Omental fat pad (tissue), 3 donors: ENCODE measurements at regions not wholly inside any gene's neighbourhood (a gene's known extent, or its start where the extent isn't known, plus 50 kb on each side); places are given as distances from the start of the nearest gene placed in this dataset.

Source experiments
- ATAC-seq: fragments of 150-250 bp; one replicate; pipeline ENCODE4 v1.9.1; 2016; ENCODE audit warnings: mild to moderate bottlenecking, moderate library complexity; ENCODE audit not compliant: low FRiP score
- DNase-seq: peaks from one replicate; pipeline ENCODE4 v3.0.0-alpha.2; 2019; ENCODE audit warnings: low spot score
- TF ChIP-seq, protein P1 (sequence below), 3 donors: fragments of 450-650 bp; IDR thresholded peaks; one replicate each; pipeline ENCODE4 v1.5.1; 2016 to 2017; ENCODE audit warnings: antibody characterized with exemption in 3 of 3, mild to moderate bottlenecking in 3 of 3, moderate library complexity in 2 of 3

DNA sequence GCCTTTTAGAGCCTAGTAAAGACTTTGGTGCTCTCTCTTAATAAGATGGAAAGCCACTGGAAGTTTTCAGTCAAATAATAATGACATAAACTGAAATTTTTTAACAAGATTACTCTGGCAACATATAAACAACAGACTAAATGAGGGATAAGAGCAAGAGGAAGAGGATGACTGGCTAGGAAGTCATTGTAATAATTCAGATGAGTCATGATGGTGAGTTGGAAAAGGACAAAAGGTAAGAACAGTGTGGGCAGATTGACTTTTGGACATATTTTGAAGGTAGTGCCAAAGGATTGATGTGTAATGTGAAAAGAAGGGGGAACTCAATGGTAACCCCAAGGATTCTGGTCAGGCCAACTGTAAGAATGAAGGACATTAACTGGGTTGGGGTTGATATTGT lies 310.3 kb downstream of the NOL4 start:
- TF ChIP-seq, protein P1, sequence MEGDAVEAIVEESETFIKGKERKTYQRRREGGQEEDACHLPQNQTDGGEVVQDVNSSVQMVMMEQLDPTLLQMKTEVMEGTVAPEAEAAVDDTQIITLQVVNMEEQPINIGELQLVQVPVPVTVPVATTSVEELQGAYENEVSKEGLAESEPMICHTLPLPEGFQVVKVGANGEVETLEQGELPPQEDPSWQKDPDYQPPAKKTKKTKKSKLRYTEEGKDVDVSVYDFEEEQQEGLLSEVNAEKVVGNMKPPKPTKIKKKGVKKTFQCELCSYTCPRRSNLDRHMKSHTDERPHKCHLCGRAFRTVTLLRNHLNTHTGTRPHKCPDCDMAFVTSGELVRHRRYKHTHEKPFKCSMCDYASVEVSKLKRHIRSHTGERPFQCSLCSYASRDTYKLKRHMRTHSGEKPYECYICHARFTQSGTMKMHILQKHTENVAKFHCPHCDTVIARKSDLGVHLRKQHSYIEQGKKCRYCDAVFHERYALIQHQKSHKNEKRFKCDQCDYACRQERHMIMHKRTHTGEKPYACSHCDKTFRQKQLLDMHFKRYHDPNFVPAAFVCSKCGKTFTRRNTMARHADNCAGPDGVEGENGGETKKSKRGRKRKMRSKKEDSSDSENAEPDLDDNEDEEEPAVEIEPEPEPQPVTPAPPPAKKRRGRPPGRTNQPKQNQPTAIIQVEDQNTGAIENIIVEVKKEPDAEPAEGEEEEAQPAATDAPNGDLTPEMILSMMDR (IDR thresholded peaks at IDR 0.05), result no peak
- ATAC-seq (no peak), DNase-seq (no peak)

DNA sequence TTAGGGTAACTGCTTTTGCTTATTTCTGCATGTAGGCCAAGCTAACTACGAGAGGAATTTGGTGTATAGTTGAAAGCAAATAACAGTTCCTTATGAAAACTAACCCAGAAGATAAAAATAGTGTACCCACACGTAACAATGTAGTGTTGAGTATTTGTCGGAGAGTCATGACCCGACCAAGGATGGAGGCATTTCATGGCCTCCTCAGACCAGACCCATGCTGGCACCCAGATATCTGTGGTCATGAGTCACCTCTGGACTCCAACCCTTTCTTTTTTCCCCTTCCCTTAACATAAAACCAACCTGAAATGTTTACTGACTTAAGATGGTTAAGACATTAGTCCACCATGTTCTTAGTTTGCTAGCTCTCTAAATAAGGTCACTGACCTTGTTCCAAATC lies 318.7 kb downstream of the NOL4 start:
- TF ChIP-seq, protein P1 (IDR thresholded peaks at IDR 0.05), result no peak
- DNase-seq, result no peak
- ATAC-seq, result no peak

DNA sequence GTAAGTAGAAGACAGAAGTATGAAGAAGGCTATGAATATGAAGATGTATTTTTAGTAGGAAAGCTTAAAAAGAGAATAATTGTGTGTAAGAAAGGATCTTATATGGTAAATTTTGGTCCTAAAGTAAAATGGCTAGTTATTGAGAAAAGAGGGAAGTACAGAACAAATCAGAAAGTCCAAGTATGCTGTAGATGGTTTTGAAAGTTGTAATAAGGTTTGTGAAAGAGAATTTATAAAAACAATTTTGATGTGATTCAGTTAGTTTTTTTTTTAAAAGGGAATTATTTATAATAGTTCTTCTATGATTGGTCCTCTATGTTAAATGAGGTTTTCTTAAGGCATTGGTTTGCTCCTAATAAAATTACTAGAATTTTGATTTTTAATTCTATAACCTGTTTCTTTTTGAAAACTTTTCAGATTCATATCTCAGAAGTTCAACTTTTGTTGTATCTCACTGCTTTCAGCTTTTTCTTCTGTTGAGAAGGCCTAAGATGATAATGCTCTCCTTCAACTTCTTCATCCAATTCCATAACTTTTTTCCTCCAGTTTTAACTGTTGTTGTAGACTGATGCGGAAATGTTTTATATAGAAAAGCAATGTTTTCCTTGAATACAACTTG lies 322.7 kb downstream of the NOL4 start:
- TF ChIP-seq, protein P1 (IDR thresholded peaks at IDR 0.05), result no peak
- DNase-seq (no peak), ATAC-seq (no peak)

DNA sequence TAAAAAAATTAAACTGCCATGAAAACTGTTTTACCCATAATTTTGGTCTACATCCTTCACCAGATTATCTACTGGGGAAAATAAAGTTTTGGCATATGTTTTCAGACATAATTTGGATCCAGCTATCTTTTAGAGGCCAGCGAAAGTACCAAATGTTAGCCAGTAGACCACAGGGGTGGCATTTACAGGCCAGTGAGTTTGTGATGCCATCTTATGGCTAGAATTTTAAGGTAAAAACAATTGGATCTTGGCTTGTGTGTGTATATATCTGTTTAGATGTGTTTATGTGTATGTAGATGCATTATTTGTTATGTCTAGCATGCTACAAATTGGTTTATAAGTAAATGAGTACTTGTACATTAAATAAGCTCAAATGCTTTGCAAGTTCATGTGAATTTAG lies 322.6 kb downstream of the ASXL3 start:
- TF ChIP-seq, protein P1 (IDR thresholded peaks at IDR 0.05), result no peak
- ATAC-seq, result no peak
- DNase-seq, result no peak

DNA sequence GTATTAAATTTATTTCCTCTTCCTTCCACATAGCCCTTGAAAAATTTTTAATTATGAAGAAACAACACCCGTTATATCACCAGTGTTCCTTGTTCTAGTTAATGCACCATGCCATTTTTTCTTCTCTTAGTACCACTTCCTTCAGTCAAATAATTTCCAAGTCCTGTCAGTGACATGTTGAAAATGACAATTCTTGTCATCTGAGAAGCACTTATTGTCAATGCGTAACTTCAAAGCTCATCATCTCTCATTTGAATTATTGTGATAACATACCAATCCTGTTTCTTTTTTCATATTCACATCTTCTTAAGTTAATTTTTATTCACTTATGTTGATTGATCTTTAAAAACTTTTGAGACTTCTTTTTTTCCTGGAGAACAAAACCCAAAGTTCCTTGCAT lies 320.4 kb downstream of the ASXL3 start:
- TF ChIP-seq, protein P1 (IDR thresholded peaks at IDR 0.05), result no peak
- DNase-seq, result no peak
- no peak for ATAC-seq

DNA sequence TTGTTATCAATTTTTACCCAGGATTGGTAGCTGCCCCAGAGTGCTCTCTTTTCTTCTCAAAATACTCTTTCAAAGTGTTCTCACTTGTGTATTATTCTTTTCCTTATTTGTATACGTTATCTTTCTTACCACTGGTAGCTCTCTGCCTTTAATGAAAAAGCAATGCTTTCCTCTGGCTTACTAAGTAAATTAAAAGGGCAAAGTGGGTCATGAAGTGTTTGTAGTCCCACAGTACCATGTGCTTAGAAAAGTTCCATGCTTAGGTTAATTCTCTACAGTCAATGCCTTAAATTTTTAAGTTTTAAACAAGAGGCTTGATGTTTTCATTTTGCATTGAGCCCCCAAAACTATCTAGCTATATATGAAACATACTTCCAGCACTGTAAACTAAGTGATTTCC lies 300.2 kb downstream of the ASXL3 start:
- TF ChIP-seq, protein P1 (IDR thresholded peaks at IDR 0.05), result no peak
- no peak for DNase-seq
- no peak for ATAC-seq

DNA sequence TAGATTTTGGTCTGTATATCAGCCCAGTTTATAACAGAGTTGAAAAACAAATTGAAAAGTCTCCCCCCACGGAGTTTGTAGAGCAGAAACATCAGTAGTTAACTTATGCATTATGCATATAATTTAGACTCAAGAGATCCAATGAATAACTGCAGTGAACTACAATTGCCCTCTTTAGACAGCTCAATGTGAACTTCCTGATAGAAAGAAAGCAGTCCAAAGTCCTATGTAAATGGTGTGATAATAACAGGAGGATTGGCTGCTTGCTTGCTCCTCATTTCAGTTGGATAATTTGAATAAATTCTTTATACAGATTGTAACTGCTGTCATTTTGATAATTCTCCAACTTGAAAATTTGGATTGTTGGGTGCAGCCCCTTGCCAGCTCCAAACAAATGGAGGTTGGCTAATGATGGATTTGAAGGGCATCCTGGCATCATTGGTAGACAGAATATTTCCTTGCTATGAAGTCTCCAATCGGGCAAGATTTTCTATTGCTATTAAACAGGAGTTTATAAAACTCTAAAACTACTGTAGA lies 297.1 kb downstream of the ASXL3 start:
- ATAC-seq, result no peak
- no peak for DNase-seq
- TF ChIP-seq, protein P1 (IDR thresholded peaks at IDR 0.05), result no peak
